HAP-1 (cell line): ENCODE measurements at regions not wholly inside any gene's neighbourhood (a gene's known extent, or its start where the extent isn't known, plus 50 kb on each side); places are given as distances from the start of the nearest gene placed in this dataset.
A peak's percentile ranks its signal among the peaks of the same experiment; 100 is the strongest.

Source experiments
- DNase-seq, 2 experiments: peaks; one replicate each; pipeline ENCODE4 v3.0.0-alpha.2; 2016 to 2020; ENCODE audit warnings: low spot score in 2 of 2
- H3K27me3 ChIP-seq: fragments of 250-450 bp; sonication (Bioruptor Pico); 2 replicates; pipeline ENCODE4 v1.5.1; 2020; ENCODE audit warnings: low read depth, mild to moderate bottlenecking, moderate library complexity
- H3K36me3 ChIP-seq: fragments of 250-450 bp; sonication (Bioruptor Pico); replicated peaks from 2 replicates; pipeline ENCODE4 v1.5.1; 2020; ENCODE audit warnings: mild to moderate bottlenecking
- H3K4me1 ChIP-seq: fragments of 250-450 bp; sonication (Bioruptor Pico); 2 replicates; pipeline ENCODE4 v1.5.1; 2020; ENCODE audit warnings: mild to moderate bottlenecking
- H3K4me3 ChIP-seq: fragments of 250-450 bp; sonication (Bioruptor Pico); 2 replicates; pipeline ENCODE4 v1.5.1; 2020; ENCODE audit warnings: mild to moderate bottlenecking, moderate library complexity
- H3K9me3 ChIP-seq: fragments of 250-450 bp; sonication (Bioruptor Pico); 2 replicates; pipeline ENCODE4 v1.5.1; 2020; ENCODE audit warnings: mild to moderate bottlenecking, moderate library complexity
- in situ Hi-C: fragments of 300-500 bp; cut with MboI; formaldehyde crosslinking; loops from 3 replicates; pipeline ENCODE4 v1.14.3; 2020; ENCODE audit warnings: low sequenced_read_pairs, inconsistent platforms, mixed read lengths

DNA sequence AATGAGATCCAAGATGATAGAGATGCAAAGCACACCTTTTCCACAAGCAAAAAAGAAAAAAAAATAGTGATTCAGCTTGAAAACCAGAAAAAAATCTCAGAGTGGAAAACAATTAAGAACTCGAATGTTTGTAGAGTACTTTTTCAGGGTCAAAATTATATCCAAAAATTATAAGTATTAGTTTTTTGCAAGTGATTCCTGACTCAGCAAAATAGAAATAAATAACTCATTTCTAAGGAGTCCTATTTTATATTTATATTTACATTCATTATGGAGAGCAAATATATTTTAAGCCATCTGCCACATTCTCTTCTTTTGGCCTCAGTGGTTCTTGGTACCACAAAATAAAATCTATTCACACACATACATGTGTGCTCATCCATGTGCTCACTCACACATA, 1011.8 kb upstream of the ARRDC3 start:
- no peak for DNase-seq
- Histone ChIP-seq H3K36me3 (no peaks in the 10 kb centered on the region), H3K9me3 (no peaks in the 10 kb centered on the region), H3K27me3 (no peaks in the 10 kb centered on the region), H3K4me1 (no peaks in the 10 kb centered on the region), H3K4me3 (no peak overlapping the region)
- in situ Hi-C loops: no loop called here

DNA sequence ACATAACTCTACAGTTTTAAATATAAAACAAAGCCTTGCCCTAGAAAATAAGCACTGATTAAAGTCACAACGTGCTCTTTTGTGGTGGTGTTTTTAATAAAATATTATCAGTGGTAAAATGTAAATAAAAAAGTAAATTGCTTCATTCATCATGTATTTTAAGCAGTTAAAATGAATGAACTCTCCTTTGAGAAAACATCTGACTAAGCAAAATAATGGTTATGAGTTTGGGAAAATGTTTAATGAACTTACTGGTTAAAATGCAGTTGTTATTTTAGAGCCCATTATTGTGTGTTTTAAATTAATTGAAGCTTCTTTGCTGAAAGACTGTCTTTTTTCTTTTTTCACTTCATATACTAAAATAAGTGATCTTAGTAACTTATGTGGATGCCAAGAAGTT, 1007.5 kb upstream of the ARRDC3 start:
- DNase-seq: no peak
- H3K9me3 ChIP-seq: no peaks in the 10 kb centered on the region
- H3K27me3 ChIP-seq: no peaks in the 10 kb centered on the region
- no peaks in the 10 kb centered on the region for H3K4me1 ChIP-seq
- in situ Hi-C loops: no loop called here
- H3K36me3 ChIP-seq: no peaks in the 10 kb centered on the region
- H3K4me3 ChIP-seq: no peak overlapping the region

DNA sequence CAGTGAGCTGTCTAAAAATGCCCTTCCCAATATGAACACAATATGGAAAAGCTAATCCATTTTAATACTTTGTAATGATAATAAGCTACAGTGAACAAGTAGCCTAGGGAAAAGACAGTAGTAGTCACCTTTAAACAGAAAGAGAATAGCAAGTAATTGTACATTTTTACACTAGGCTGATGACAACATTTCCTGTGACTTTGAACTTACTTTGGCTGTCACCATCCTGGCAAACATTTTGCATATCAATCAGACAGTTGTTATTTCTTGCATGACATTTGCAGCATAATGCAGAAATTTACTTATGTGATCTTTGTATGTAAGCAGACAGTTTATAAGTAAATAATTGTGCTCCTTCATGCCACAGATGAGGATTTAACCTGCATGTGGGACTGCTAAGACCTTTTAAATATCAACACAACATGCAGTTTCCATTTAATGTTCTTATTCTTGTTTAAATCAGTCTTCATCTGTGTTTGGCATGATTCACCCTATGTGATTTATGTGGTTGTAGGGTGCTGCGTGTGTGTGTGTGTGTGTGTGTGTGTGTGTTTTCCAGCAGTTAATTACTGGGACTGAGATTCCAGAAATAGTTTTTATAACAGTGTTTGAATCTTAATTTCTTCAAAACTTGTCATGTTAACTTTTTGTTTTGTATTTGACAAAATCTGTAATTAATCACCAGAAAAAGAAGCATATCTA, 997.1 kb upstream of the ARRDC3 start:
- in situ Hi-C loops: no loop called here
- no peaks in the 10 kb centered on the region for H3K36me3 ChIP-seq
- peaks cover 4% of the 10 kb centered on the region; the same call in 1 of the 2 replicates for H3K4me1 ChIP-seq
- H3K27me3 ChIP-seq: no peaks in the 10 kb centered on the region
- H3K4me3 ChIP-seq: no peak overlapping the region
- peak in 1 of 2 experiments; percentile 27 for DNase-seq
- H3K9me3 ChIP-seq: no peaks in the 10 kb centered on the region

DNA sequence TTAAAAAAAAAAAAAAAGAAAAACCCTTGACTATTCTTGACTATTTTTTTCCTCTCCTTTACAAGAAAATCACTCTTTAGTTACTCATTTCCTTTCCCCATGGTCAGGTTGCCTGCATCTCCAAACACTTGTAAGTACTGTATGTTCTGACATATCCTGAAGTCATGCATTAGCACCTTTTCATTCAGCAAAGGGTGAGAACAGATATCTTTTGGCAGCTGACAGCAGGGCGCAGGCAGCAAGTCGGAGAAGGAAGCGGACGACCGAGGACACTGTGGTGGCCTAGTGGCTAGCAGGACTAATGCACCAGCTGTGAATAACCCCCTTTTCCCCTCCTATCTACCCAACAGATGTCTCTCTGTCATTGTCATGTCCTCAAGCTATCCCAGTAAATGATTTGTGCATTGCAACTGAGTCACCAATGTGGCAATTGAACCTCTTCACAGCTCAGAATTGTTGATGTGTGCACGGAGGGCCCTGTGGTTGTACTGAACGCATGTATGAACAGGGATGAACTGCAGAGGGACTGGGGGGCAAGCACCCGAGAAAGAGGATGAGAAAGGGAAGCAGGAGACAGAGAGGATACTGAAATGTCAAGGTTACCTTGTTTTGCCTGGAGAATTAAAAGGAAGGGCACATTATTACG, 996.0 kb upstream of the ARRDC3 start:
- Histone ChIP-seq H3K4me1 (peaks cover 4% of the 10 kb centered on the region; the same call in 1 of the 2 replicates), H3K27me3 (no peaks in the 10 kb centered on the region), H3K36me3 (no peaks in the 10 kb centered on the region), H3K9me3 (no peaks in the 10 kb centered on the region), H3K4me3 (no peak overlapping the region)
- no peak for DNase-seq
- in situ Hi-C loops: no loop called here

DNA sequence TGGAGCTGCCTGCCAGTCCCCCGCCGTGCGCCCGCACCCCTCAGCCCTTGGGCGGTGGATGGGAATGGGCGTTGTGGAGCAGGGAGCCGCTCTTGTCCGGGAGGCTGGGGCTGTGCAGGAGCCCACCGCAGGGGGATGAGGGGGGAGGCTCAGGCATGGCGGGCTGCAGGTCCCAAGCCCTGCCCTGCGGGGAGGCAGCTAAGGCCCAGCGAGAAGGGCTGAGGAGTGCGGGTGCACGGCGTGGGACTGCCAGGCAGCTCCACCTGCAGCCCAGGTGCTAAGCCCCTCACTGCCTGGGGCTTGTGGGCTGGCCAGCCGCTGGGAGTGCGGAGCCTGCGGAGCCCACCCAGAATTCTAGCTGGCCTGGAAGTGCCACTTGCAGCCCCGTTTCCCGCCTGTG, 991.7 kb upstream of the ARRDC3 start:
- H3K4me1 ChIP-seq: no peaks in the 10 kb centered on the region; the same call in 1 of the 2 replicates
- H3K36me3 ChIP-seq: no peaks in the 10 kb centered on the region
- no peaks in the 10 kb centered on the region for H3K27me3 ChIP-seq
- in situ Hi-C loops: no loop called here
- no peaks in the 10 kb centered on the region for H3K9me3 ChIP-seq
- DNase-seq: no peak
- no peak overlapping the region for H3K4me3 ChIP-seq

DNA sequence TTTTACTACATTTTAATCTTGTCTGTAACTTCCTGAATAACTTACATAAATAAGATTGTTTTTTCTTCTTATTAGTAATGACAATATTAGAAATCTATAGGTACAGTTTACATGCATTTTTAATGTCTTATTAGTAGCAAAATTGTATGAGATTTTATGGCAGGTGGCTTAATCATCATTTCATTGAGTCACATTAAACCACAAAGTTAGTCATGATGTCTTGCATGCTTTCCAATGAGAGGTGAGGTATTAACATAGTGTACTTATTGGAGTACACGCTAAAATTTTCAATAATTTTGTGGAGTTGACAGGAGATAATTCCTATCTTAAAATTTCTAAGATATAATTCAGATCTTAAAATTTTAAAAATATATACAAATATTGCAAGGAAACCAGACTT, 989.6 kb upstream of the ARRDC3 start:
- no peak overlapping the region for H3K4me3 ChIP-seq
- no peak for DNase-seq
- H3K4me1 ChIP-seq: no peaks in the 10 kb centered on the region
- in situ Hi-C loops: no loop called here
- H3K27me3 ChIP-seq: no peaks in the 10 kb centered on the region
- H3K36me3 ChIP-seq: no peaks in the 10 kb centered on the region
- no peaks in the 10 kb centered on the region for H3K9me3 ChIP-seq

DNA sequence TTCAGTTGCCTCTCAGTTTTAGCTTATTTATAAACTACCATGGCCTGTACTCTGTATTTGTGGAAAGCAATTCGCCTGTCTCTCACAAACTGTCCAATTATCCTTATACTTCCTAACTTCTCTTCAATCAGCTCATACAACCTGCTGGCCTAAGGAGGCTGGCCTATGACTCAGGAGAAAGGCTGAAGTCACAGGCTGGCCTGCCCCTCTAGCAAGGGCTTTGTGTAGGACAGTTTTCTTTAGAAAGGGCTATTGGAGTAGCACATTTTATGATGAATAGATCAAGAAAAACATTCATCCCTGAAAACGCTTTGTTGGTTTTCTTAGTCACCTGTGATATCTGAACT, 988.7 kb upstream of the ARRDC3 start:
- H3K27me3 ChIP-seq: no peaks in the 10 kb centered on the region
- no peaks in the 10 kb centered on the region for H3K9me3 ChIP-seq
- no peaks in the 10 kb centered on the region for H3K36me3 ChIP-seq
- H3K4me3 ChIP-seq: no peak overlapping the region
- DNase-seq: no peak
- H3K4me1 ChIP-seq: no peaks in the 10 kb centered on the region
- in situ Hi-C loops: no loop called here

DNA sequence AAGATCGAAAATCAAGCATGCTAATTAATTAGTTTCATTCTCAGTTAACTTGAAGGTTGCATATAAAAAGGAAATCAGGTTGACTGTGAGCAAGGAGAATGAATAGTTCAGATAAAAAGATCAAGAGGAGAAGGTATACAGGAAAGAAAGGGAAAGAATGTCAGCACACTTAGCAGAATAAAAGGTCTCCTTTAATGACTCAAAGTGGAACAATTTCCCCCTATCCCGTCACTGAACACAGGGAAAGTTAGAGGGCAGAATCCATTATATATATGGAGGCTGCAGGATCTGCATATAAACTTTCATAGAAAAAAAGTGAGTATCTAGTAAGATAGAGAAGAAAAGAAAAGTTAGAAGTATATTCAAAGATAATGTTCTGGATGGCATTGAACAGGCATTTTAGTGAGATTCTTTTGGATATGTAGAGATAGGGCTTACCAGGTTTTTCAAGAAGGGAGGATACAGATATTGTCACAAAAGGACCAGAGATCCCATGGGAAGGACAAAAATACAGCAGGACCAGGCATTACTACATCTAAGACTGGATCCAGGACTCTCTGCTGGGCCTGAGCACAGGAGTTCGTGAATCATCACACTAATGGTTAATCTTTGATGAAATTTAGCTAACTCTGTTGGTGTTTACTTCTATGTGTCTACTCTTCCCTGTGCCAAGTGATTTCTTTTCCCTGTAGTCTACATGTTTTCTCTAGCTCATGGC, 988.2 kb upstream of the ARRDC3 start:
- DNase-seq: no peak
- in situ Hi-C loops: no loop called here

DNA sequence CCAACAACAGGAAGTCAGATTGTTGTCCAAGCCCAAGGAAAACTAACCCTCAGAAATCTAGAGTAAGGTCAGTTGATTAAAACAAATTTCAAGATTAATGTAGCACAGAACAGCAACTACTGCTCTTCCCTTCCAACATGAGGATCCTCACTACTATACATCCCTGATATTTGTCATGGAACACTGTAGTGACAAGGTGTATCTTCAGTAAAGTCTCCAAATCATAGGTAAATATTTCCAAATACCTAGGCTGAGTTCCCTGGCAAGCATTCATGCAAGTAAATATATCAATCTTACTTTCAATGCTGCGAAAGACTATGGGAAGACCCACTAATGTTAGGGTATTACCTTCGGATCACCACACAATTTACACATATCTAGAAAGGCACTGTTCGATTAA, 986.9 kb upstream of the ARRDC3 start:
- no peak overlapping the region for H3K4me3 ChIP-seq
- in situ Hi-C loops: no loop called here
- DNase-seq: no peak
- H3K9me3 ChIP-seq: no peaks in the 10 kb centered on the region
- no peaks in the 10 kb centered on the region for H3K4me1 ChIP-seq
- no peaks in the 10 kb centered on the region for H3K27me3 ChIP-seq
- no peaks in the 10 kb centered on the region for H3K36me3 ChIP-seq

More for the DNA sequence above, 988.2 kb upstream of the ARRDC3 start:
- H3K4me1 ChIP-seq: no peaks in the 10 kb centered on the region
- no peaks in the 10 kb centered on the region for H3K36me3 ChIP-seq
- H3K9me3 ChIP-seq: no peaks in the 10 kb centered on the region
- no peak overlapping the region for H3K4me3 ChIP-seq
- no peaks in the 10 kb centered on the region for H3K27me3 ChIP-seq

DNA sequence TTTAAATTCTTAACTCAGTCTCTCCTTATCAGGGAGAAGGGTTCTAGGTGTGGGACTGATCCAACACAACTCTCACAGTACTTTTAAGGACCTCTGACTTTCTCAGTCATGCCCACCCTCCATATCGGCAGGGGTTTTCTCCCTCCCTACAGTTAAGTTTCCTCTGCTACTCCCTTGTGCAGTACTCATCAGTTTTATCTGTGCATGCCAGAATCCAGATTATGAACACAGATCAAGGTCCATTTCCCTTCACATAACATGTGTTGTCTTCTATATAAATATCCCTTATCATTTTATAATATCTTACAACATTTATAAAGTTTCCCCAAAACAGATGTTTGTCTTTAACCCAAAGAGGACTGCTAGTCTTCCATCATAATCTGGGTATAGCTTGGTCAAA, 986.5 kb upstream of the ARRDC3 start:
- H3K27me3 ChIP-seq: no peaks in the 10 kb centered on the region
- in situ Hi-C loops: no loop called here
- H3K4me1 ChIP-seq: no peaks in the 10 kb centered on the region
- H3K9me3 ChIP-seq: no peaks in the 10 kb centered on the region
- H3K4me3 ChIP-seq: no peak overlapping the region
- DNase-seq: no peak
- H3K36me3 ChIP-seq: no peaks in the 10 kb centered on the region

DNA sequence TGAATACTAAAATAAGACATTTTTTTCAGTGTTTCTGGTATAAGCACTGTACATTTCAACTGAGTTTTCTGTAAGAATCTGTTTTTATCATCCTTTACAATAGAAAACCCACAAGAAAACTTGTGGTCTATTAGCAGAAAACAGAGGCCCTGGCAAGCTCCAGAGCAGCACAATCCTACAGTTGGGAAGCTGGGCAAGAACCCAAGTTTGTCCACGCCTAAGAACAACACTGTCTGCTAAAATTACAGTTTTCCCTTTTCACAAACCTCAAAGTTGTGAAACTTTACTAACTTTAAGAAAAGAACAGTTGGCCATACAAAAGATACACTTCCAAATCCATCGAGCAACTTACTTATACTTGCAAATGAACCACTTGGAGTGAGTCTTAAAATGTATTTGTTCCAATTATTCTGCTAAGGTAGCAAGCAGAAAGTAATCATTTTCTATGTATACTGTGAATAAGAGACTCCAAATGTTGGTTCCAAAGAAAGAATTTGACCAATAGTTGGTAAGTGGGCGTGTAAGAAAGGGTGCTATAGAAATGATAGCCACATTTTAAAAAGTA, 982.0 kb upstream of the ARRDC3 start:
- no peaks in the 10 kb centered on the region for H3K9me3 ChIP-seq
- no peaks in the 10 kb centered on the region for H3K27me3 ChIP-seq
- H3K4me3 ChIP-seq: no peak overlapping the region
- no peak for DNase-seq
- no peaks in the 10 kb centered on the region for H3K4me1 ChIP-seq
- in situ Hi-C loops: no loop called here
- H3K36me3 ChIP-seq: no peaks in the 10 kb centered on the region

DNA sequence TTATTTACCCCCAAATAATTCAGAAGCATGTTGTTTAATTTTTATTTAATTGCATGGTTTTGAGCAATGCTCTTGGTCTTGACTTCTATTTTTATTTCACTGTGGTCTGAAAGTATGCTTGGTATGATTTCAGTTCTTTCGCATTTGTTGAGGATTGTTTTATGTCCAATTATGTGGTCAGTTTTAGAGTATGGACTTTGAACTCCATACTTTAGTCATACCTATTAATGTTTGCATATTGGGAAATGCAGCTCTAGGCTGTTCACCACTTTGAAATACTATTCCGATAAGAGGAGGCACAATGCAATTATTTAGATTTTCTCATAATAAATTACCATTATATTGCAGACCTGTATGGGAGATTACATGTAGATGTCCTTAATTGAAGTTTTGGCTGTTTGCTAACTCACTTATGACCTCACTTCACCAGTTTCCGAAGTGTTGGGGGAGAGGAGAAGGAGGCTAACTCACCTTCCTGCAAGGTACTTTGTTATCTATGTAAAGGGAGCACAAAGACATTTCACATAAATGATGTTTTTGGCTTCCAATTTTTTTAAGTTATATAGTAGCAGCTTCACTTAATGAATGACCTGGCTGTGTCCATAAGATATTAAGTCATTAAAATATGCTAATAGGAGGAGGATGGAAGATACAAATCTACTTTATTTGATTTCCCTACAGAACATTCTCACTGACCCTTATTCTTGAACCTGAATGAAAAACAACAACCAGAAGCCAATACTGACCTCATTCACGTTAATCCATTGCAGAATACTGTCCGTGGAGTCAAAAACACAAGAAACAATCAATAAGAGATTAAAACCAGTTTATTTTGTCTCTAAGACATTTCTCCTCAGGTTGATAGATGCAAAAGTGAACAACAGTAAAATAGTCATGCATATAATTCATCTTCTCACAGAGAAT, 970.3 kb upstream of the ARRDC3 start:
- in situ Hi-C loops: no loop called here
- H3K4me1 ChIP-seq: peaks cover 7% of the 10 kb centered on the region
- H3K4me3 ChIP-seq: no peak overlapping the region
- no peak for DNase-seq
- no peaks in the 10 kb centered on the region for H3K9me3 ChIP-seq
- H3K36me3 ChIP-seq: no peaks in the 10 kb centered on the region
- no peaks in the 10 kb centered on the region for H3K27me3 ChIP-seq

DNA sequence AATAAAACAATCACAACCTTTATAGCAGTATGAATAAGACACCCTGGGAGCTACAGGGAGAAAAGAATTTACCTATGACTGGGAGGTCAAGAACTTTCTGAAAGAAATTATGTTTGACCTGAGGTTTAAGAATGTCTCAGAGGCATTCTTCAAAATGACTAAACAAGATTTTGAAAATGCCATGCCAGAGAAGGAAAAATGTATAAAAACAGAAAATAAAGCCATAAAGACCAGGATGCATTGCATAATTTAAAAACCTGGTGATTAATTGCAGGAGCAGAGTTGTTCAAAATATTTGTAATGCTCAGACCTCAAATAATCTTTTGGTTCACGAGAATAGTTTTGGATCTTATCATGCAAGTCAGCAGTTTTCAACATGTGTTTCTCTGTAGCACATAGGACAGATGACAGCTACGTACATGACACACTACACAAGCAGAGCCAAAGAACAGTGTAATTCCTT, 954.7 kb upstream of the ARRDC3 start:
- Histone ChIP-seq H3K4me1 (no peaks in the 10 kb centered on the region), H3K27me3 (no peaks in the 10 kb centered on the region), H3K4me3 (no peak overlapping the region), H3K9me3 (no peaks in the 10 kb centered on the region), H3K36me3 (no peaks in the 10 kb centered on the region)
- in situ Hi-C loops: no loop called here
- DNase-seq: no peak
